Natural killer cell treated with Interleukin-12 subunit alpha and Interleukin-12 subunit beta and Interleukin-15 and Interleukin-18, amount 100 ng/mL, for 72 hours (primary cell): ENCODE measurements at regions not wholly inside any gene's neighbourhood (a gene's known extent, or its start where the extent isn't known, plus 50 kb on each side); places are given as distances from the start of the nearest gene placed in this dataset.

Experiments used
- ATAC-seq, 2 donors: fragments of 150-1000 bp; cut with Tn5 transposase in 1 of 2; sonication (Bioruptor Pico), chemical (Tn5 transposase) in 1 of 2; 2 replicates each; pipeline ENCODE4 v1.10.0; 2021
- DNase-seq: peaks from one replicate; pipeline ENCODE4 v3.0.0; 2022; ENCODE audit warnings: low spot score
- H3K27ac Mint-ChIP-seq, 2 donors: 1 replicate in 1 of 2; 2 replicates in 1 of 2; pipeline ENCODE4 v1.8.0; 2022; ENCODE audit warnings: mixed read lengths in 2 of 2, mild to moderate bottlenecking in 1 of 2, moderate library complexity in 1 of 2
- H3K27me3 Mint-ChIP-seq, 2 donors: 1 replicate in 1 of 2; 2 replicates in 1 of 2; pipeline ENCODE4 v1.8.0; 2022; ENCODE audit warnings: mixed read lengths in 2 of 2
- H3K36me3 Mint-ChIP-seq: one replicate; pipeline ENCODE4 v1.8.0; 2022; ENCODE audit warnings: mixed read lengths
- H3K4me1 Mint-ChIP-seq, 2 donors: 1 replicate in 1 of 2; 2 replicates in 1 of 2; pipeline ENCODE4 v1.8.0; 2022; ENCODE audit warnings: low read depth in 2 of 2, mixed read lengths in 2 of 2, mild to moderate bottlenecking in 1 of 2
- H3K4me3 Mint-ChIP-seq: one replicate; pipeline ENCODE4 v1.8.0; 2022; ENCODE audit warnings: mixed read lengths
- H3K9me3 Mint-ChIP-seq: 2 replicates; pipeline ENCODE4 v1.8.0; 2022; ENCODE audit warnings: mixed read lengths

DNA sequence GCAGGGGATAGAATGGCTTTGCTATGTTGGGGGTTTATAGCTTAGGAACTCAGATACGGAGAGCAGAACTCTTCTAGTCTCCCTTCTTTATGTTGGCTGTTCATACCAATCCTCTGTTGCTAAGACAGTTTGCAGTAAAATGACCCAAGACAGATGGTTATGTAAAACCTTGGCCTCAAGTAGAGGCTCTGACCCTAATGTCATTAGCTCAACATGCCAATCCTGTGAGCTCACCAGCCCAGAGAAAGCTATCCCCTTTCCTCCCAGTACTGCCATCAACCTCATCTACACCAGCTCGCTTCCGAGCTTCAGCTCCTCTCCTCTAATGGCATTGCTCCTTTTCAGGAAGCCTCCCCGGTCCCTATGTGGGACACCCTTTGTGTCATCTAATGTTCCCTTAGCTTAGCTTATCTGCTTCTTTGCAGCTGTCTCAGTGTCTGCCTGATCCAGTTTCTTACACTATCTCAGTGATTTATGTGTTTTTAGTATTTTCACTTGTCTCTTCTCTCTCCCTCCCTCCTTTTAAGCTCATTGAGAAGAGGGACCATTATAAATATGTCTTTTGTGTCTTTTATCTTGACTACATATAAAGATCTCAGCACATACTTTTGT is 281.3 kb upstream of the CLINT1 start:
- Mint-ChIP-seq H3K9me3 (no peaks in the 10 kb centered on the region), H3K4me3 (no peak overlapping the region), H3K4me1 (no peaks in the 10 kb centered on the region), H3K27ac (no peak overlapping the region), H3K36me3 (no peaks in the 10 kb centered on the region), H3K27me3 (peaks cover 9 to 28% of the 10 kb centered on the region in 2 donors)
- no peak for DNase-seq
- no peak for ATAC-seq

- H3K4me3 Mint-ChIP-seq: no peak overlapping the region
These were observed 280.2 kb upstream of the CLINT1 start for GRCh38 chr5:158139161-158139560.

DNA sequence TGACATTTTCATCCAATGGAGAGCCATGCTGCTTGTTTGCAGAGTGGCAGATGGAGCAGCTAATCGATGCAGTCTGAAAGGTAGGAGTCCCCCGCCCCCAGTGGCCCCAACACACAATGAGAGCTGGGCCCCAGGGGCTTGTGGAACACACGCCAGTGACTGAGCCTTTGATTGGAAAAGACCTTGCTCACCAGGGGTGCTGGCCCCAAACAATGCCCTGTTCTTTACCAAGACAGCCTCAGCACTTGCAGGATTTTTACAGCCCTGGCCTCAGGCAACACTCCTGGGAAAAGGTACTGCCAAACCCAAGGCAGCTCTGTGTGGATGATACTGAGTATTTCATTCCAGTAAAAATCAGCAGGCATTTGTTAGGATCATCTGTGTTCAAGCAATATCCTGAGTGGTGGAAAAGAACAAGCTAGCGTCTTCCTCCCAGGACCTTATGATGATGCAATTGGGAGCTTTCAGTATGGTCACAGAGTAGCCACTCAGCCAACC is 276.8 kb upstream of the CLINT1 start:
- Mint-ChIP-seq H3K27me3 (peaks cover 13 to 28% of the 10 kb centered on the region in 2 donors), H3K36me3 (no peaks in the 10 kb centered on the region), H3K4me1 (no peaks in the 10 kb centered on the region), H3K9me3 (no peaks in the 10 kb centered on the region), H3K27ac (no peak overlapping the region), H3K4me3 (no peak overlapping the region)
- DNase-seq (no peak), ATAC-seq (peak in 1 of 2 donors; percentile 33)

More at GRCh38 chr5:158139161-158139560, 280.2 kb upstream of the CLINT1 start:
- DNase-seq: no peak
- peaks cover 9 to 30% of the 10 kb centered on the region in 2 donors for H3K27me3 Mint-ChIP-seq
- no peak for ATAC-seq
- H3K27ac Mint-ChIP-seq: no peak overlapping the region
- H3K36me3 Mint-ChIP-seq: no peaks in the 10 kb centered on the region
- H3K9me3 Mint-ChIP-seq: no peaks in the 10 kb centered on the region
- H3K4me1 Mint-ChIP-seq: no peaks in the 10 kb centered on the region

DNA sequence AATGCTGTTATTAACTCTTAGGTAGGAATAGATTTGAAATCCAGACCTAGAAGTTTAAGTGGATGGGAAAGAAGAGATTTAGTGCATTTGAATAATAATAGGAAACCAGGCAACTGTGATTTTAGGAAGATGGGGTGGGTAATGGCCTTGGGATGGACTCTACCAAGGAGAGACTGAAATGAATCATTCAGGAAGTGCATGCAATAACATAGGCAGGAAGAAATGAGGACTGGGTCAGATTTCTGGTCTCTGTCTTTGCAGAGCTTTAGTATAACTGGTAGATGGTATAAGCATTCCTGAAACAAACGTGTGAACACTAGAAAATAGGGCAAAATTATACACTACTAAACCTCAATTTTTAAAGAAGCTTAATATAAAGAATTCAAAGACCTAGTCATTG is 274.4 kb upstream of the CLINT1 start:
- peaks cover 12 to 17% of the 10 kb centered on the region in 2 donors for H3K27me3 Mint-ChIP-seq
- H3K36me3 Mint-ChIP-seq: no peaks in the 10 kb centered on the region
- H3K4me1 Mint-ChIP-seq: no peaks in the 10 kb centered on the region
- H3K27ac Mint-ChIP-seq: no peak overlapping the region
- DNase-seq: no peak
- ATAC-seq: no peak
- H3K9me3 Mint-ChIP-seq: no peaks in the 10 kb centered on the region
- H3K4me3 Mint-ChIP-seq: no peak overlapping the region

DNA sequence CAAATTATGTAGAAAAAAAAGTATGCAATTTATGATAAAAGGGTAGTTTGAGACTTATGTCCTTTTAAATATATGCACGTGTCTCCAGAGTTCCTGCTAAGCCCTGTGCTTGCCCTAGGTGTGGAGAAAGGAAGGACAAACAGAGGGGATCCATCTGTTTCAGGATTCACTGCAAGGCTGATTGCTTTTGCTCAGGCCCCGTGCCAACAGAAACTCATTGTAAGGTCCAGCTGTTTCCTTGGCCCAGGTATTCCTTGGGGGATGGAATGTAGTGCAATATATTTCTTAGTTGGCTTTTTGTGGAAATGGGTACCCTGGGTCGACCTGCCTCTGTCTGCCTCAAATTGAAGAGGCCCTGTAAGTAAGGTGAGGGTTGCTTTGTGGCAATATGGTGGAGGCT is 268.6 kb upstream of the CLINT1 start:
- no peaks in the 10 kb centered on the region for H3K4me1 Mint-ChIP-seq
- no peak overlapping the region for H3K27ac Mint-ChIP-seq

DNA sequence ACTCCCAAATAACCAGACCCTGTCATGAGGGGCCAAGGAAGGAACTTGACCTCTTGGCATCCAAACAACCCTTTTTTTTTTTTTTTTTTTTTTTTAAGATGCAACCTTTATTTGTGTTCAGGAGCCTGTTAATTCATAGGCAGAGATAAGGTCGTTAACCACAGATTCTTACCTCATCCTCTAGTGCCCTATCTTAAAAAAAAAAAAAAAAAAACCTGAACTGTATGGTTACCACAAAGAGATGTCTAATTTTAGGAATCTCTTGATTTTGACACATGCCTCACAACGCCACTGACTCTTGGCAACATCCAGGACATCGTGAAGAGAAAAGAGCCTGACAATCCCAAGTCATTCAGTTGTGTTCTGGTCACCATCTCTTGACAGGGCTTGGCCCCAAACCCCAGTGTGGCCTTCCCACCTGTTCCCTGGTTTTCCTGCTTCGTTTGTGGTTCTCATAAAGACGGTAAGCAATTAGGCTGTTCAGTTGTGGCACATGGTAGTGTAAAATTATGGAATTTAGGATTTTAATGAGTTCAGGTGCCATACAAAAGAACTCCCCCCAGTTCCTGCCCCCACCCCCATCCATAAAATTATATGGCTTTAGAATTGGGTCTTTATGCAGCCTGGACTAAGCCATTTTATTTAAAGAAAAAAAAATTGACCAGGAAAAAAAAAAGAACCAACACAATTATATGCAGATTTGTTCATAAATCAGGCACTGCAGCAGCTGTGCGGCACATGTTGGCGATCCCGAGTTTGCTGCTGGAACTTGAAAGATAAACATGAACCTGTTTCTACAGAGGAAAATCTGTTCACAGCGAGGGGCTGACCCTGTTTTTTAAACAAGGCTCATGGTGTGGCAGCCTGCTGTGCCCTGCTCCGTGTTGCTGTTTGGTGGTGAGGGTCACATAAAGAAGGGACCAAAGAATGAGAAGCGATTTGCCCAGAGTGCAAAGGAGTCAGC is 267.8 kb upstream of the CLINT1 start:
- Mint-ChIP-seq H3K36me3 (no peaks in the 10 kb centered on the region), H3K27me3 (peaks cover 4 to 30% of the 10 kb centered on the region in 2 donors), H3K4me1 (no peaks in the 10 kb centered on the region), H3K27ac (no peak overlapping the region), H3K4me3 (no peak overlapping the region), H3K9me3 (no peaks in the 10 kb centered on the region)
- no peak for ATAC-seq
- DNase-seq: no peak

More for the DNA sequence above, 268.6 kb upstream of the CLINT1 start:
- no peak overlapping the region for H3K4me3 Mint-ChIP-seq
- H3K36me3 Mint-ChIP-seq: no peaks in the 10 kb centered on the region
- H3K27me3 Mint-ChIP-seq: peaks cover 4 to 29% of the 10 kb centered on the region in 2 donors
- ATAC-seq (no peak), DNase-seq (no peak)
- H3K9me3 Mint-ChIP-seq: no peaks in the 10 kb centered on the region

- DNase-seq (no peak), ATAC-seq (no peak)
- Mint-ChIP-seq H3K4me1 (no peaks in the 10 kb centered on the region), H3K4me3 (no peak overlapping the region), H3K27me3 (peaks cover 2 to 27% of the 10 kb centered on the region in 2 donors), H3K9me3 (no peaks in the 10 kb centered on the region), H3K36me3 (no peaks in the 10 kb centered on the region), H3K27ac (no peak overlapping the region)
These were observed 265.8 kb upstream of the CLINT1 start for GRCh38 chr5:158124606-158125316.

- Mint-ChIP-seq H3K27me3 (peaks cover 3 to 32% of the 10 kb centered on the region in 2 donors), H3K4me3 (no peak overlapping the region), H3K9me3 (no peaks in the 10 kb centered on the region), H3K36me3 (no peaks in the 10 kb centered on the region), H3K4me1 (no peaks in the 10 kb centered on the region), H3K27ac (no peak overlapping the region)
- no peak for DNase-seq
- no peak for ATAC-seq
These were observed 264.6 kb upstream of the CLINT1 start for GRCh38 chr5:158123595-158123994.

DNA sequence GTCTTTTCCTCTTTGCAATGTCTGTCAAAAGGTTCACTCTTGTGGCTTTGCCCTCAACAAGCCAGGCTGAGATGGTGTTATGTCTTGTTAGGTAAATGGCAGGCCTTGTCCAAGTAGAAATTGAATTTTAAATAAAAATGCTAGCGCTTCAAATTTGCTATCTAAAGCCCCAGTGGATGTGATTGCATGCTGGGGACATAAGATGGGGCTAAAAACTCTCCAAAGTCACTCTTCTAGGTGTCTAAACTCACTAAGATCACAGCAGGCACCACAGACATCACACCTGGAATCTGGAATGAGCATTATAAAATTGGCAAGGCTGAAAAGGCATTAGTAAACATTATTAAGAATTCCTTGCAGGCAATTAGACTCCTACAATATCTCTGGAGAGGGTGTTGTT is 262.7 kb upstream of the CLINT1 start:
- H3K27ac Mint-ChIP-seq: no peak overlapping the region
- H3K4me1 Mint-ChIP-seq: no peaks in the 10 kb centered on the region
- H3K4me3 Mint-ChIP-seq: no peak overlapping the region
- no peak for DNase-seq
- ATAC-seq: no peak
- H3K27me3 Mint-ChIP-seq: peaks cover 8 to 45% of the 10 kb centered on the region in 2 donors
- H3K36me3 Mint-ChIP-seq: no peaks in the 10 kb centered on the region
- H3K9me3 Mint-ChIP-seq: no peaks in the 10 kb centered on the region

DNA sequence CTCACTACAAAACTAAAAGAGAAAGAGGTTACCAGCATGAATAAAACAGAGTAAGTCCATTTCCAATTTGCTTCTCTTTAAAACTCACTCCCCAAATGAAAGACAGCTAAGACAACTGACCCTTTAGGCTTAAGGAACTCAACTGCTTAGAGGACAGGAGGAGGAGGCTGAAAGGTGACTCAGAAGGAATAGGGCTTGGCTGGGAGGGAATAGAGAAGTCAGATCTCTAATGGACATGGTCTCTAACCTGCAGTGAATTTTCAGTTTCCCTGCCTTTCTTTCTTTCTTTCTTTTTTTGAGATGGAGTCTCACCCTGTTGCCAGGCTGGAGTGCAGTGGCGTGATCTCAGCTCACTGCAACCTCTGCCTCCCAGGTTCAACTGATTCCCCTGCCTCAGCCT is 261.8 kb upstream of the CLINT1 start:
- DNase-seq (no peak), ATAC-seq (no peak)
- Mint-ChIP-seq H3K9me3 (no peaks in the 10 kb centered on the region), H3K4me3 (no peak overlapping the region), H3K27ac (no peak overlapping the region), H3K4me1 (no peaks in the 10 kb centered on the region), H3K27me3 (peaks cover 12 to 51% of the 10 kb centered on the region in 2 donors), H3K36me3 (no peaks in the 10 kb centered on the region)

GRCh38 chr5:158119961-158120723 is 261.2 kb upstream of the CLINT1 start:
- H3K27me3 Mint-ChIP-seq: peaks cover 15 to 52% of the 10 kb centered on the region in 2 donors
- H3K4me3 Mint-ChIP-seq: no peak overlapping the region
- no peak for DNase-seq
- no peak for ATAC-seq
- no peaks in the 10 kb centered on the region for H3K9me3 Mint-ChIP-seq
- no peaks in the 10 kb centered on the region for H3K36me3 Mint-ChIP-seq
- no peaks in the 10 kb centered on the region for H3K4me1 Mint-ChIP-seq
- H3K27ac Mint-ChIP-seq: no peak overlapping the region

DNA sequence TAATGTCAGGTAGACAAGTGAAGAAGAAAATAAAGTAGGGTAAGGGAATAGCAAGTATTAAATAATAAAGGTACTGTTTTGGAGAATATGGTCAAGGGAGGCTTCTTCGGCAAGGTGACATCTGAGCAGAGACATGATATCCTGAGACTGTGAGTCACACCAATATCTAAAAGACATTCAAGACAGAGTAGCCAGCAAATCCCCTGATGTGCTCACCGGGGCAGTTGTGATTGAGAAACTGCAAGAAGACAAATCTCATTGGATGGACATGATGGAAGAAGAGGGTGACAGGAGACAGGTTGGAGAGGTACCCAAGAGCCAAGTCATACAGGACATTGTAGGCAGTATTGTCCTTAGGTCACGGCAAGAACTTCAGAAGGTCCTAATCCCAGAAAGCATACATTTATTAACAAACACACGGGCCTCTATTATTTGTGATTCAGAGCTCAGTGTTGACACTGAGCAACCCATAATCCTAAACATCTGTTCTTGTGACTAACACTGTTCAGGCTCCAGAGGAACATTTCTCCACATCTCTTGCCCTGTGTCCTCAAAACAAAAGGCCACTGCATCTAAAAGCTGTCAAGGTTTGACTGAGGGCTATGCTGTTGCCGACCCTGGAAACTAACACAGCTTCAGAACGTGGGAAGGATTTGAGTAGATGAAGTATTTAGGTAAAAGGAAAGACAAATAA is 258.7 kb upstream of the CLINT1 start:
- DNase-seq (no peak), ATAC-seq (no peak)
- Mint-ChIP-seq H3K9me3 (no peaks in the 10 kb centered on the region), H3K27me3 (peaks cover 22 to 51% of the 10 kb centered on the region in 2 donors), H3K4me1 (no peaks in the 10 kb centered on the region), H3K4me3 (no peak overlapping the region), H3K27ac (no peak overlapping the region), H3K36me3 (no peaks in the 10 kb centered on the region)

GRCh38 chr5:158116965-158117364 is 258.0 kb upstream of the CLINT1 start:
- H3K4me1 Mint-ChIP-seq: no peaks in the 10 kb centered on the region
- no peak for ATAC-seq
- no peaks in the 10 kb centered on the region for H3K36me3 Mint-ChIP-seq
- no peak for DNase-seq
- no peak overlapping the region for H3K4me3 Mint-ChIP-seq
- no peaks in the 10 kb centered on the region for H3K9me3 Mint-ChIP-seq
- H3K27me3 Mint-ChIP-seq: peaks cover 22 to 48% of the 10 kb centered on the region in 2 donors
- no peak overlapping the region for H3K27ac Mint-ChIP-seq
